HG03442 (cell line): ENCODE measurements at regions not wholly inside any gene's neighbourhood (a gene's known extent, or its start where the extent isn't known, plus 50 kb on each side); places are given as distances from the start of the nearest gene placed in this dataset.

Experiments
- ATAC-seq: cut with Tn5 transposase; IDR thresholded peaks from one replicate; pipeline ENCODE4 v1.9.1; 2021; ENCODE audit warnings: mild to moderate bottlenecking, moderate library complexity; ENCODE audit not compliant: unreplicated experiment

DNA sequence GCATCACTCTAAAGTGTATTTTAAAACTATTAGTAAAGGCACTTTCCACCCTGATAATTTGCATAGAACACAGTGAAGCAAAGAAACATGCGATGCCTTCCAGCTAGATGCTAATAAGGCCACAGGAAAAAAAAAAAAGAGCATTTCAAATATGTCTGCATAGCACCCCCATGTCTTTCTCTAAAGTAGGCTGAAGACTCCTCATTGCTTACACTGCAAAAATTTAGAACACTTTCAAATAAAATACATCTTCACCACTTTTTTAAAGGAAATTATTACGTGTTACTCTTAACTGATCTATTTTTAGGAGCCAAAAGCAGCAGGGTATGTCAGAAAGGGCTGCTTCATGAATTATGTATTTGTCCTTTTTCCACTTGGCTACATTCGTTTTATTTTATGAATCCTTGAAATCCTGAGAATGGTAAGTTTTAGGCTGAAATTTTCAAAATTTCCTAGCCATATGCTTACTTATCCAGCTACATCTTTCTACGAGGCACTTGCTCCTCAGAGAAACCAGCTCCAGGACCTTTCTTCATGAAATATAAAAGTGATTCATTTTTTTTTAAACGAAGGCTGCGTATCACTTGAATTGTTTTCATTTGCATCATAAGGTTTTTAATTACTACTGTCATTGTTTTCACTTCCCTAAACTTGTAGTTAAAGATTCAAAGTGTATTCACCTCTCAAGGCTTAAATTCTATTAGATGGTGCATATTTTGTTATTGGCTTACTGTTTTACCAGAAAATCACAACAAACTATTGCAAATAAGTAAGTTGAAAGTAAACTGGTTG is 513.0 kb downstream of the PTPRC start:
- no peak for ATAC-seq

DNA sequence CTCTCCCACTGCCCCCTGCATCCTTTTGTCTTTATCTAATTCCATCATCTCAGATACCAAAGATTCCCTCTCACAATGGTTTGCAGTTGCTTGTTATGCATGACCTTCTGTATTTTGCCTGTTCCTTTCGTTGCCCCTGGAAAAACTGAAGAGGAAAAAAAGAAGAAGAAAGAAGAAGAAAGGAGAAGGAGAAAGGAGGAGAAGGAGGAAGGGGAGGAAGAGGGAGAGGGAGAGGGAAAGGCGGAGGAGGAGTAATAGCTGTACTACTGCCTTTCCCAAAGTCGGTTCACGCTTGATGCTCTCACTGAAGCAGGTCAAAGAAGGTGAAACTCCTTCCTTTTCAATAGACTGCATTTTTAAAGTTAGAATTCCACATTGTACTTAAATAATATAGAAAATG is 513.8 kb downstream of the PTPRC start:
- no peak for ATAC-seq

DNA sequence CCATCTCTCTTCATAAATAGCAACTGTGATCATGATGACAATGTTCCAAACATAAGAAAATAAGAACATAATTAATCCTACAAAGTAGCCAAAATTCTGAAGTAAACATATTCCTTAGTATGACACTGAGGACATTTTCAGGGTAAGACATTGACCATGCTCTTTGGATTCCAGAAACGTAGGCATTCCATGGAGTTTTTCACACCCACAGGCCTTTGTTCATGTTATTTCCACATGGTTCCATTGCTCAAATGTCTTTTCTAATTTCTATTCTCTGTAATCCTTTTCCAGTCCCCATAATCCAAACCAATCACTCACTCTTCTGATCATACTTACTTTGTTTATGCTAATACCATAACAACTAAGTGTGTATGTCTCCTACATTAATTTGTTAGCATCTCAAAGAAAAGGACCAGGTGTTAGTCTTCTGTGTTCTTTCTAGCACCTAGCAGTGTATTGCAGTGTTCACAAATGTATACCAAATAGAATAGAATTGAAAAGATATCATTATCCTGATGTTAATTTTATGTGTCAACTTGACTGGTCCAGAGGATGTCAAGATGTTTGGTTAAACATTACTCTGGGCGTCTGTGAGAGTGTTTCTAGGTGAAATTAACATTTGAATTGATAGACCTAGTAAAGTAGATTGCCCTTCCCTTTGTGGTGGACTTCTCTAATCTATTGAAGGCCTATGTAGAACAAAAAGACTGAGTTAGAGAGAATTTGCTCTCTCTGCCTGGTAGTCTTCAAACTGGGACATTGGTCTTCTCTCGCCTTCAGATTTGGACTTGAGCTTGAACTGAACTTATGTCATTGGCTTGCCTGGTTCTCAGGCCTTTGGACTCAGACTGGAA is 516.6 kb downstream of the PTPRC start:
- no peak for ATAC-seq

DNA sequence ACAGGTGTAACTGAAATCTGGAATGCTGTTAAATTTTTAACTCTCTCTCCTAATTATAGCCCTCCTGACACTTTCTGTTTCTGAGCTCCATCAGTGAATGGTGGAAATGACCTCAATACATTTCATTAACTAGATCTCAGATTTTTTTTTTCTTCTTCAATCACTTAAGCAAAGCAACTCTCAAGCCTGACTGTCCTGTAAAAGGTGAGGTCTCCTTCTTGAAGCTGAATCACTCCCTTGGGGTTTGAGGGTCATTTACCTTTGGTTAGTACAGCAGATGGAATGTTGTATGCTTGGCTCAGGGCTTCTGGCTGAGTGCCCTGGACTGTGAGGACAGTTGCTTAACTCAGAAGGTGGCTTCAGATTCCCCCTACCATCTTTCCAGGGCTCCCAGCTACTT is 518.7 kb downstream of the PTPRC start:
- ATAC-seq: no peak

DNA sequence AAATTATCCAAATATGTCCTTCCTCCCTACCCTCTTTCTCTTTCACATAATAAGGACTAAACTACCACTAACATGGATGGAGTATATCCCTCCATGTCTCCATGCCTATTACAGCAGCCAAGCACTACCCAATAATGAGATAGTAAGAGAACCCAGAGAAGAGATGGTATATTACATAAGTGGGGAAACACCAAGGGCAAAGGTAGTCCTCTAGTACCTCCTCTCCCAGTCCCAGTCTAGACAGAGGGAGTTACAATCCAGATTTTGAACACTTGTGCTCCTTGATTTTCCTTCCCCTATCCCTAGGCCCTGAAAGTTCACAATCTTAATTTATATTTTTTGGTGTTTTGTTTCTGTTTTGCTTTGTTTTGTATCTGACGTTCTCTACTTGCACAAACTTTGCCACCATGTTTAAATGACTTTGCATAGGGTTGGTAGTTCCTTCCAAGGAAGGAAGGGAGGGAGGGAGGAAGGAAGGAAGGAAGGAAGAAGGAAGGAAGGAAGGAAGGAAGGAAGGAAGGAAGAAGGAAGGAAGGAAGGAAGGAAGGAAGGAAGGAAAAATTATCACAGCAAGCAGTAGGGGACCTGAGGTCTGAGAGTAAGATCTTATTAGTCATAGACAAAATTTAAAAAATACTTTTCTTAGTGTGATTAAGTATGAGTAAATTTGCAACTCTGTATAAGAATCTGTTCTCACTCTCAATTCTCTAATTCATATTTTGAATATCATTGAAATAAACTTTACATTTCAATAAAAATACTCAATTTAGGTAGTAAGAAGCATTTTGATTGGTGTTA is 521.9 kb downstream of the PTPRC start:
- ATAC-seq: no peak

DNA sequence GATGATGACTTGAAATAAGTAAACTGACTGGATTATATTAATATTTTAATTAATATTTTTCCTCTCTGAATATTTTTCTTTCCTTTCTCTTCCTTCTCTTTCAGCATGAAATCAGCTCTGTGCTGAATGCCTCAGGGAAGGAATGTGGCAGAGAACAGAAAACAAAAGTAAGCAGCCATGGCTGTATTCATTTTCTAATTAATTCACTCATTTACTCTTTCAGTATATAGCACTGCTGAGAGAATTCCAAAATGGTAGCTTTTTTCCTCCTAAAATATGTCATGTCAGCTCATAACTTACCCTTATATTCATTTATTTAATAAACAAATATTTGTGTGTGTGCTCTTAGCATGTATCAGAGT is 522.5 kb downstream of the PTPRC start:
- ATAC-seq: no peak

DNA sequence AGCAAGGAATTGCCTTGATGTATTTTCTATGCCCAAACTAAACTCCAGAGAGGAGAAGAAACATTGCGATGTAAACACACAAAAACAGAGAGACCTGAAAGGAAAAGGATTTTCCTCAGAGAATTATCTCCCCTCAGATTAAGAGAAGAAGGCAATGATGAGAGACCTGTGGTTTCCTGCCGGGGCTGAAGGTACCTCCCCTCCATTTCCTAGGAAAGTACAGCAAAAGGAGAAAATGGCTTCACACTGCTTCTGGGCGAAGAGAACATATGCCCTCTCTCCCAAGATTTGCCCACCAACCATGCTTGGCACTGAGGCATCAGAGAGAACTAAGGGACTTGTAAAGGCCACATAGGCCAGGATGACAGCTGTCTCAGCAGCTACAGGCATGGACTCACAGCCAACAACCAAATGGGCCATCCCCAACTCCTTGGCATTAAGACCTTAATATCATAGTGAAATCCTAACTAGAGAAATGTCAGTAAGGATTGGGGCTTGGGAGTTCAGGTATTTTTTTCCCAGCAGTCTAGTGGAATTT is 523.0 kb downstream of the PTPRC start:
- ATAC-seq: no peak

DNA sequence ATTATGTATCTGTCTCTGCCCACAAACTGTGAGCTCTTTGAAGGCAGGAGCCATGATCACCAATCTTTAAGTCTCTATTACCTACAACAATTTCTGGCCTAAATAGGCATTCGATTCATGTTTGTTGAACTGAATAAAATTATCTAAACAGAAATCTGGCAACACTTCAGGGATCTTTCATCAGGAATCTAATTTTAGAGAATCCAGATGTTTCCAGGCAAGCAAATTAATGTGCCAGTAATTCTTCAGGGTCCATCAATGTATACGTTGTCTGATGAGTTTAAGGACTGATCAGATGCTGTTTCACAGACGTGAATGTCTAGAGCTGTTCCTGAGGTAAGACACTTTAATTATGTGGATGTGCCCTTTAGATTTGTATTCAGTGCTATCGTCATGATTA is 524.4 kb downstream of the PTPRC start:
- ATAC-seq: no peak

DNA sequence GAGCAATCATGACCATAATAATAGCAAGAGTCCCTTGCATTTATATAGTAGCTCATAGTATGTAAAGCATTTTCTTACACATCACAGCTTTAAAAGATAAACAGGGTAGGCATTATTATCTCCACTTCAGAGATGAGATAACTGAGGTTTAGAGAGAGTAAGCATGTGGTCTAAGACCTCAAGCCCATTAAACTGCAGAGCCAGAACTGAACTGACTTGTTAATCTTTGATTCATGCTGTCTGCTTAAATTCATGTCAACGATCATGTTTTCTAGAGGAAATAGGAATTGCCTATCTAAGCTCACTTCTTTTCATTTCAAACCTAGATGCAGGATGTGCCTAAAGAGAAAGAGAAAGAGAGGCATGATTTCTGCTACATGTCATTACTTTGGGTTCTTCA is 524.8 kb downstream of the PTPRC start:
- no peak for ATAC-seq

DNA sequence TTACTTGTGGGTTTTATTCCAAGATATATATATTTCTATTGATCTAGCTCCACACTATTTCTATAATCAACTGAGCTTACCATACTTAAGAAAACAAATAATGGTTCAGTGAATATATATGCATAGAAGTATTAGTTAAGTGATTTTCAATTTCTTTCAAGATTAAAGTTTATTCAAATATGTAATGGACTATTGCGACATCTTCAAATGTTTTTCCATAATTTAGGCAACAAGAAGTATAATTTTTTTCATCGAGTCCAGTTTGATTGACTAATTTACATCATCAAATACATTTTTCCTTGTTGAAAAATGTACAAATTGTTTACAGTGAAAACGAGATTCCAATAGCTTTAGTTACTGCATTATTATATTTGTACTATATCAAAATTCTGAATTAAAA is 528.6 kb downstream of the PTPRC start:
- no peak for ATAC-seq

DNA sequence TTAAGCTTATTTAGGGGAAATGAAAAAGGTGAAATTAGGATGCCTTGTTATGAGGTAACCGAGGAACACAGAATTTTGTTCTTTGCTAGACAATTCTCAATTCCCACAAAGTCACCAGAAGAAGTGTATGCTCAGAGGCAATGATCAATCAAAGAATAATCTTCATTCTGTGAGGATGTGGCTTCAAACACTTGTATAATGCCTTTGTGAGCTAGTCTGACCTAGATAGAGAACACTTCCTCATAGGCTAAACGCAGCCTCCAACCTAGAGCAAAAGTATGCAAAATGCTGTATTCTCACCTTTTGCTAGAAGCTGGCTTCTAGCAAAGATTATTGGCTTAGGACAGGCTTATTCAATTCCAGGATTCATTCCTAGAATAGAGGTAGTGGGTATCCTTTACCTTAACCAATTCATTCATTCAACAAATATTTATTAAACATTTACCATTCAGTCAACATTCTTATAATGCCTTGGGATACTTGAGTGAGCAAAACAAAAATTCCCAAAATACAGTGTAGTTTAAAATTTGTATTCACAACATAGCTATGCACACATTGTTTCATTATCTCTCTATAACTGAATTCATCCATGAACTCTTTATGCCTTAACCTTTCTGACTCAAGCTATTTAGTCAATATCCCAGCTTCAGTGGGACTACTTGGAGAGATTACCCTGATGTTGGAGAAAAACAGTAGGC is 530.2 kb downstream of the PTPRC start:
- no peak for ATAC-seq

DNA sequence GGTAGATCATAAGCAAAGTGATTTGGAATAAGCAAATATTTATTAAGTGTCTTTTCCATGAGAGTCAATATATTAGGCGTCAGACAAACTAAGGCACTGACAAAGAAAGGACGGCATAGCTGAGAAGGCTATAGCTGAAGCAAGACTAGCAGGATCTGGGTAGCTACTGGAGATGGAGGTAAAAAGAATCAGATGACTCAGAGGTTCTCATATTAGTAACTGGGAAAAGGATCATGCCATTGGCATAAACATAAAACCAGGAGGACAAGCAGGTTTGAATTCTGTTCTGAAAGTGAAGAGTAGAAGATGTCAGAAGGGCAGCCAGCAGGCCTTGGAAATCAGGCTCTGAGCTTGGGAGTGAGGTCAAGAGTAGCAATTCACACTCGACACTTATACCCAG is 531.9 kb downstream of the PTPRC start:
- ATAC-seq: no peak

DNA sequence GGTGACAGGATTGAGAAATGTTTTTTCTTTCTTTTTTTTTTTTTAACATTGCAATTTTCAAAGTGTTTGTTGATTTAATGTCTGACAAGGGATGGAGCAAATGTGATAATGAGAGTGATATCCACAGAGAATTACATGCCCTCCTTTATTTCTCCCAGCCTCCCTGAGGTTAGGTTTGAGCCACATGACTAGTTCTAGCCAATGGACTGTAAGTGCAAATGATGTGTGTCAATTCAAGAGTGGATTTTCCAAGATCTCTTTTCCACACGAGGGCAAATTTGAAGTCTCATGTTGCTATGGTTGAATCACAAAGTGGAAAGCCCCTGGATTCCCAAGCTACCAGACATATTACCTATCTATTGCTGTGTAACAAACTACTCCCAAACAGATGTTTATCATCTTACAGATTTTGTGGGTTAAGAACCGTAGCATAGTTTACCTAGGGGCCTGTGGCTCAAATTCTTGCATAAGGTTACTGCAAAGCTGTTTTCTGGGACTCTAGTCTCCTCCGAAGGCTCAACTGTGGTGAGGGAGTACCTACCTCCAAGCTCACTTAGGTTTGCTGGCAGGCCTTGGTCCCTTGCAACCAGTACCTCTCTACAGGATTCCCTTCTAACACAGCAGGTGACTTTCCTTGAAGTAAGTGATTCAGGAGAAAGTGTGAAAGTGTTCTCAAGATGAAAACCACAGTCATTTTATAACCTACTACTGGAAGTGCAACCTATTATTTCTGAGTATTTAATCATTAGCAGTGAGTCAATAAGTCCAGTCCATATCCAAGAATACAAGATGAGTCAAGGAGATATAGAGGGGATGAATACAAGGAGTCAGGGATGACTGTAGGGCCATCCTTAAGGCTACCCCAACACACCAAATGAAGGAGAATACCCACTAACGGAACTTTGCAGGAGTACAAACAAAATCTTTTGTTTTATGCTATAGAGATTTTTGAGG is 533.6 kb downstream of the PTPRC start:
- ATAC-seq: peak; percentile 7

DNA sequence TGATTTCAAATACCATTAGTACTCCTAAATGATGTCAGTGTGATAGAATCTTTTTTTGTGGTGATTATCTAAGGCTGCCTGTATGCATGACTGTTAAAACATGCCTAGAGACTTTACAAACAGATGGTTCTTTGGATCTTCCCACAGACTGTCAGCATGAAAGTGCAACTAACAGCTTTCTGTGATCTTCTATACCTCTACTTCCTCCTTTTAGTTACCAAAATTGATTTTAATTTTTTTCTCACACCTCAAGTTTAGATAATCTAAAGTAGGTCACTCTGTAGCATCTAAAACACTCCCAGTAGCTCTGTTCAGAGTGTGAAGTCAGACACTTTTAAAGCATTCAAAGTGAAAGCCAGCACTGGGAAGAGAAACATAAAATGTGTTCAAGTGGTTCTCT is 534.5 kb downstream of the PTPRC start:
- peak; percentile 96 for ATAC-seq

DNA sequence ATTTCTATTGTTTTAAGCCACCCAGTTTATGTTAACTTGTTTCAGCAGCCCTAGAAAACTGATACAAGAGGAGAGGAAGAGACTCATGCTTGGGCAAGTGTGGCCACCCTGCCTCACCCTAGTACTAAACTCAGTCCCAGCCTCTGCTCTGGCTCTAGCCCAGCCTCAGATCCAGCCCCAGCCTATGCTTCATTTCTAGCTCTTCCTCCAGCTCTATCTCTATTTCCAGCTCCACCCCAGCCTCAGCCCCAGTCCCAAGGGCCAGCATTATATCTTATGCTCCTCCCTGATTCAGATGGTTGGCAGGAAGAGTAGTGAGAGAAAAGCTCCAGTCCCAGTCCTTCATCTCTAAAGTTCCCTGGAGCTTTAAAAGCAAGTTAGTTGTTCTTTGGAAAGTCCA is 535.5 kb downstream of the PTPRC start:
- ATAC-seq: no peak

DNA sequence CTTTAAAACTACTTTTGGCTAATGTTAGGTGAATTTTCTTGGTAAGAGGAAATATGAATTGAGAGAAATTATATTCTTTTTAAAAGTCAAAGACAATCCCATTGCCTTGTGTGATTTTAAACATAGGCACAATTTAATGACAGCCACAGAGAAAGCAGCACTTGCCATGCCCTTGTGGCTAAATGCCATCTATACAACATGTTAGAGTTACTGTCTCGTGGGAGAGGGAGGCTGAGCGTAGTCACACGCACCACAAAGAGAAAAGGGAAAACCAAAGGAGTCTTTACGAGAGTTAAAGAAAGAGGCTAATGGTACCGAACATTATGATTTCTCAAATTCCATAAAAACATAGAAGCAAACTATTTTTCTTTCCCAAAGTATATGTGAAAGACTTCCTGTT is 537.9 kb downstream of the PTPRC start:
- ATAC-seq: no peak

DNA sequence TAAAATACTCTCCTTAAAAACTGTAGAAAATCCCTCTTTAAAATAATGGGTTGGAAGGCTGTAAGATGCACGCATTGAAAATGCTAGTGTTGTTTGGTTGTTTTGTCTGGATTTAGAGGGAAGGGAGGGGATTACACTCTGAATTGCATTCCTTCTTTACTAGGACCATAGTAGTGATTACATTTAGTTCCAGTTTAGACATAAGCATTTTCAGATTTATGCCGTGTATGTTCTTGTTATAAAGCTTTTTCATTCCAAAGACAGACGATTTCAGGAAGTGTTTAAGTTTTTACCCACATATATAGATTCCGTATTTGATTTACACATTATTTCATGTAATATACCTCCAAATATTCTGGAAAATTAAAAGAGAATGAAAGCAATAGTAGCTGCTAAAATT is 538.4 kb downstream of the PTPRC start:
- ATAC-seq: no peak

DNA sequence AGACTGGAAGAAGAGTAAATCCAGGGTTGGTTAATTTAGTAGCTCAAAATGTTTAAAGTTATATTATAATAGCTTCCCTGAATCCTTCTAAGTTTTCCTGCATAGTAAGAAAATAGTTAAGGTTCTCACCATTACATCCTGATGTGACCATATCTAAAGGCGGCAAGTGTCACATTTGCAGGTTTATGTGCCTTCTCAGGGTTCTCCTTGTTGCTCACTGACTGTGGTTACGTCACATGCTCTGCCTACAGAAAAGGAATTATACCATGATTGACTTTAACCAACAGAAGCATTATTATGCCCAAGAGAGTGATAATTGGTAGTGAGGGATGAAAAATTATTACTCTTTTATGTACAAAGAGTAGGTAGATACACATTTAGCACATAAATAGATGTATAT is 539.8 kb downstream of the PTPRC start:
- no peak for ATAC-seq

DNA sequence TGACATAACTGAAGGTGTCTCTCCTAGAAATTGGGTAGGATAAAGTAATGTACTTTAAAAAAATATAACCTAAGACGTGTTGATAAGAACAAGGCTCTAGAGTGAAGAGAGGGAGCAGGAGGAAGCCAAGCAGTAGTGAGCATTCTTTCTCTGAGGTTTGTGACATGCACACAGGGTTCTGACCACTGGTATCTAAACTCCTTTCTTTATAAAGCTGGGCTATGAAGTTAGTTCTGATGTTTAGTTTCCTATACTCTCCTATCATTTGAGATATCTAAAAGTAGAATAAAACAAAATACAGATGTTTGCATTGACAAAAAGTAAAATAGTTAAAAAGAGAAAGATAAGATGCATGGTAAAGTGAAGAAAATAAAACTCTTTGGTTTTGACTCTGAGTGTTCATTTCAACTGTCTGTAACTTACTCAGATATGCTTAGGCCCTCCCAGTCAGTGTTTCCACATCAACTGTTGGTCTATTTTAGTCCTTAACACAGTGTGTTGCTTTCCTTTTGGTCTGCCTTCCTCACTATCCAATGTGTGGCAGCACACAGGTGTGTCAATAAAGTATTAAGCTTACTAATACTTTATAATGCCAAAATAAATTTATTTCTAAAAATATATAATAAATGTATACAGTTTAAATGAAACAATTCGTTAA is 543.5 kb downstream of the PTPRC start:
- peak; percentile 78 for ATAC-seq
